GM08714 (cell line): ENCODE measurements at regions not wholly inside any gene's neighbourhood (a gene's known extent, or its start where the extent isn't known, plus 50 kb on each side); places are given as distances from the start of the nearest gene placed in this dataset.

Experiments used
- H3K4me3 ChIP-seq: fragments of 200-500 bp; sonication (Bioruptor generic); 2 replicates; pipeline ENCODE4 v1.5.1; 2014; ENCODE audit warnings: mild to moderate bottlenecking, low read length, inconsistent platforms
- ZNF274 ChIP-seq: IDR thresholded peaks from 2 replicates; pipeline ENCODE4 v1.6.1; 2012; ENCODE audit warnings: mild to moderate bottlenecking, low read depth, low read length

DNA sequence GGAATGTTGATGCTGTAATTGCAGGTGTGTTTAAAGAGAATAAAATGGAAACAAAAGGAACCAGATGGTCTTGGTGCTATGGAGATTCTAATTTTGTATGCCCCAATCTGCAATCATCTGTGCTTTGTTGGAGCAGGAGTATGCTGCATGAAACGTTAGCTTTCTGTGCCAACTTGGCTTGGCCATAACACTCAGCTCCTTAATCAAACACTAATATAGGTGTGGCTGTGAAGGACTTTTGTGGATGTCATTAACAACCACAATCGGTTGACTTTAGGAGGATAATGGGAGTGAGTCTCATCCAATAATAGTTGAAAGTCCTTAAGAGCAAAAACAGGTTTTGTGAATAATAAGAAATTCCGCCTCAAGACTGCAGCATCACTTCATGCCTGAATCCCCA lies 399.2 kb downstream of the NLGN4X start:
- TF ChIP-seq ZNF274, result no peak

DNA sequence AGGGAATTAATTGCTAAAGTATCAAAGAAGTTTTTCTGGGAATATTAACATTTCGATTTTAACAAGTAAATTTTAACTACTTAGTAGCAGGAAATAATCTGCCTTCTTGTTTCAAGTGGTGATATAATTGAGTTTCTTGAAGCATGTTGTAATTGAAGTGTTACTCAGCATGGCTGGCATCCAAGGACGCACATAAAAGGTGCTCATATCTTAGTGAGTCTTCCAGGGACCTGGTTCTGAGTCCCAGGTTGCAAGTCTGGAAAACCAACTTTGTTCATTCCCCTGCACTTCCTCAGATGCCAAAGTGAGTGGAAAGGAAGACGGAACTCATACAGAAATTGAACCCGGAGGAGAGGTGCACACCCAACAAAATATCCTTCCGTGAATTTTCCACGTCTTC lies 399.6 kb downstream of the NLGN4X start:
- H3K4me3 ChIP-seq, result no peak overlapping the region
- TF ChIP-seq ZNF274, result no peak

More for the DNA sequence above, 399.2 kb downstream of the NLGN4X start:
- H3K4me3 ChIP-seq, result no peak overlapping the region

DNA sequence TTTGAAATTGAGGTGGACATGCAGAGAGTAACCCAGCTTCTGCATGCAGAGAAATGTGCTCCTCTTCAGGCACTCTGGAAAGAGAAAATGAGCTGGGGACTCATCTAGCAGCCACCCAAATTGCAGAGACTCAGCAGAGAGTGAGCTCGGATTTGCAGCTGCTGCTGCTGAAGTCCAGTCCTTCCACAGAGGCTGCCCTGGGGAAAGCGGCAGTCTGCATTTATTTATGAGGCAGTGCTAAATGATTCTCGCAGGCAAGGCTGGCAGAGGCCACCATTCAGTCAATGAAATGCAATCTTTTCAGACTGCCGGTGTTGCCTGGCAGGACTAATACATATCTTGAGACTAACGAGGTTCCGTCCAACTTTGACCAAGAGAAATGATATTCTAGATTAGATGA lies 404.8 kb downstream of the NLGN4X start:
- TF ChIP-seq ZNF274, result no peak
- H3K4me3 ChIP-seq, result no peak overlapping the region

DNA sequence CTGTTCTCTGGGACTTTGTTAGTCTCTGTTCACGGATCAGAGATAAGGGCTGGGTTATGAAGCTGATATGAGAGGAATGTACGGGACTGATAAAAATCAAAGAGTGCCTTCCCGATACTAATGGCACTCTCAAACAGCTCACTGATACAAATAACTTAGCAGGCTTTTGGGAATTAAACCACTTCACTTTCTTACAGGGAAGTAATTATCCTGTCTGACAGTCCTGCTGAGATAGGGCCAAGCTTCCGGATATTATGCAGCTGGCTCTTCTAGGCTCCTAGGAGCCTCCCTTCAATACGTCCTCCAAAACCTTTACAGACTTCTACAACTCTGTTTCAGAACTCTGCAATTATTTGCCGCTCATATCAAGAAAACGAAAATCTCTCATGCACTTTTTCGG lies 418.0 kb downstream of the NLGN4X start:
- H3K4me3 ChIP-seq, result no peak overlapping the region
- TF ChIP-seq ZNF274, result no peak

DNA sequence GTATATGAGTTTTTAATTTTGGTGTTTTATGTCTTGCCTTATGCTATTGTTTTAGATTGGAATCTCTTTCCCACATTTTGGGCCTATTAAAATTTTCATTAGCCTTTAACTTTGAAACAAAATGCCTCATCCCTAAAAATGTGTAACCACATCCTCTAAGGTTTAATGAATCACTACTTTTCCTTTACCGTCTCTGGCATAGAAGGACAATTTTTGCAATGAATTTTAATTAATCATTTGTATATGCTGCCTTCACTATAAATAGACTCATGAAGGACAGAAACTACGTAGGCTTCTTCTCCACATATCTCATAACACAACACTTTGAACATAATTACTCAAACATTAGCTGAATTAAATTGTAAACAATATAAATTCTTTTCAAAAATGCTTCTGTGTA lies 421.5 kb downstream of the NLGN4X start:
- TF ChIP-seq ZNF274, result no peak
- H3K4me3 ChIP-seq, result no peak overlapping the region

DNA sequence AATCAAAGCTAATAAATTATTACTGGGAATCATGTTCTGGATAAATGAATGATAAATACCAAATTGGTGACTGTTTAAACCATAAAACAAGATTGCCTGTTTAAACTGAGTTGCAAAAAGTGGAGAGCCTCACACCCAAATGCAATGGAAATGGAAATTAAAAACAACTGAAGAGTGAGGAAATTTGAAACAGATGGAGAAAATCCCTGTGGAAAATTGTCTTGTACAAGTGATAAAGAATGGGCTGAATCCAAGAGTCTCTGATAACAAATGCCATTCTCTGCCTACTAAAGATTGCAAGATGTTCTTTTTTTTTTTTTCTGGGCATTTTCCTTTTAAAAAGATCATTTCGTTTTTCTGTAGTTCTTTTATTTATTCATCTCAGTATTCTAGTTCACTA lies 426.3 kb downstream of the NLGN4X start:
- H3K4me3 ChIP-seq, result no peak overlapping the region
- TF ChIP-seq ZNF274, result no peak

DNA sequence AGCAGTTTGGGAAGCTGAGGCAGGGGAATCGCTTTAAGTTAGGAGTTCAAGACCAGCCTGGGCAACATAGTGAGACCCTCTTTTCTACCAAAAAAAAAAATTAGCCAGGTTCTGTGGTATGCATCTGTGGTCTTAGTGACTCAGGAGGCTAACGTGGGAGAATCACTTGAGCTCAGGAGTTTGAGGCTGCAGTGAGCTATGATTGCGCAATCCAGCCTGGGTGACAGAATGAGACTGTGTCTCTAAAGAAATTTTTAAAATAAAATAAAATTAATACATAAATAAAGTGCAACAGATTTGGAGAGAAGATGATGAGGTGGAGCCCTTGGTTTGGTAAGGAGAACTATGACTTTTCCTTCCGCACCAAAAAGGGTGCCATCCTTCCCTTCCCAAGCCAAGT lies 436.9 kb downstream of the NLGN4X start:
- no peak overlapping the region for H3K4me3 ChIP-seq
- no peak for TF ChIP-seq ZNF274

DNA sequence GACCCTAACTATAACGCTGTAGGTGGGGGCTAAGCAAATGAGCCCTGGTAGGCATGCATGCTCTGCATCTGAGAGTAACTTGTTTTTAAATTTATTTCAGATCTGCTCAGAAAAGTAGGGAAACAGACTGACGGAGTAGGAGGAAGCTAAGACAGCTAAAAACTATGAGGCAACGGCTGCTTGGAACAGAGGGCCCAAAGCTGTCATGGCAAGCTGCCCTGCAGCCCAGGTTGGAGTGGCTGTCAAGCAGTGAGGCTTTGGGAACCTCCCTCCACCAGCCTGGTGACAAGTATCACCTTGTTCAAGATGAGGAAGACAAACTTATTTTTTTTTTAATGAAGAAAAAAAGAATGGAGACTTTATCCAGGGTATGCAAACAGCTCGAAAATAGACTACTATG lies 439.8 kb downstream of the NLGN4X start:
- no peak for TF ChIP-seq ZNF274

DNA sequence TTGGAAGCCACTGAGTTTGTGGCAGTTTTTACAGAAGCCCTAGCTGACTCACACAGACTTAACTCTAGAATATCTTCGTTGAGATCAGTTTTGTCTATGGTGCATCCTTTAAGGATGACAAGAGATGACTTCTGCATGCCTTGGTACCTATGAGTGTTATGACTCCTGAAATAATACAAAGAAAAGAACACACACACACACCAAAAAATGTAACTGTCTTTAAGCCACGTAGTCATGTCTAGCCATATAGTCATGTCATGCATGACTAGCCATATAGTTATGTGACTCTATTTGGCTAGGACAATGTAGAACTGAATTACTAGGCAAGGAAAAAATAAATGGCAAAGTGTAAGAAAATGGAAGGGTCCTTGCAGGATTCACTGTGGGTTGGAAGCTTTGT lies 447.8 kb downstream of the NLGN4X start:
- no peak overlapping the region for H3K4me3 ChIP-seq
- TF ChIP-seq ZNF274, result no peak

More for the DNA sequence above, 439.8 kb downstream of the NLGN4X start:
- H3K4me3 ChIP-seq, result no peak overlapping the region

DNA sequence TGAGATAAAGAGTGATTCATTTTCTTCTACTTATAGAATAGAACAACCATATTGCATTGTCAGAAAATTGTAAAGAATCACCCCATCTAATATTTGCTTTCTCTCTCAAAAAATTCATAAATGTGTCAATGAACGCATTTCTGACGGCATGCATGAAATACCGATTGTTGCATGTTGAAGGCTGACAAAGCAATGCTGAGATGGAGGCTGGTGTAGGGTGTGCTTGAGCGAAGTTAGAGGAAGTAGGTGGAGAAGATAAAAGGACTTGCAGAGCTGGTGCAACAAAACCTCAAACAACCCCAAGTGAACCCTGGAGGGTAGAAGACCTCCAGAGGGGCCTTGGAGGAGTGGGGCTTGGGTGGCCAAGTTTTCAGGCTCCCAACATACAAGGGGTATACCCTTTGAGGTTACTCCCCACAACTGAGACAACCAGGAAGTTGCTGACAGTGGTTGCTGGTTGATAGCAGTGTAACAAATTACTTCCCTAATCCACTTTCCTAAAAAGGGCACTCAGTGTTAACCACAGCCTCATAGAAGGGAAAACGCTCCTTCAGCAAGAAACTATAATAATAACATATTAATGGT lies 452.7 kb downstream of the NLGN4X start:
- no peak for TF ChIP-seq ZNF274
- no peak overlapping the region for H3K4me3 ChIP-seq

DNA sequence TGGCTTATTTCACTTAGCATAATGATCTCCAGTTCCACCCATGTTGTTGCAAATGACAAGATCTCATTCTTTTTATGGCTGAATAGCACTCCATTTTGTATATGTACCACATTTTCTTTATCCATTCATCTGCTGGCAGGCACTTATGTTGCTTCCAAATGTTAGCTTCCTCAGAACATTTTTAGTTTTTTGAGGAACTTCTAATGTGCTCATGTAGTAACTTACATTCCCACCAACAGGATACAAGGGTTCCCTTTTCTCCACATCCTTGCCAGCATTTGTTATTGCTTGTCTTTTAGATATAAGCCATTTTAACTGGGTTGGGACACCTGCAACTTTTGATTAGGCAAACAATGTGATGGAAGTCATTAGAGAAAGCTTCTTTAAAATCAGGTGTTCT lies 454.2 kb downstream of the NLGN4X start:
- TF ChIP-seq ZNF274, result no peak

DNA sequence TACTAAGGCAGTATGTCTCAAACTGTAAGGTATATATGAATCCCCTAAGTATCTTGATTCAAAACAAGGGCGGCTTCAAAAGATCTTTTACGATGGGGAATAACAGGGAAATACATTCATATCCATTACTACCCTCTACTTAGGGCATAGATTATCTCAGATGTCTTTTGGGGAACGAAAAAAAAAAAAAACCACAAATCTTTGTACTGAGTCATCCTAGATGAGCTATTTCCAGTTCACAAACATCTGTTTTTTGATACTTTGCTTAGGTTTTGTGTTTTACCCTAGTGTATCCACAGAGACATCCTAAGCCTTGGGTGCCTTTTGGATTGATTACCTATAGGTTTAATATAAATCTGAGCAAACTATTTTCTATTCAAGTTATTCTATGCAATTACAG lies 457.2 kb downstream of the NLGN4X start:
- TF ChIP-seq ZNF274, result no peak
- no peak overlapping the region for H3K4me3 ChIP-seq

More for the DNA sequence above, 454.2 kb downstream of the NLGN4X start:
- H3K4me3 ChIP-seq, result no peak overlapping the region

DNA sequence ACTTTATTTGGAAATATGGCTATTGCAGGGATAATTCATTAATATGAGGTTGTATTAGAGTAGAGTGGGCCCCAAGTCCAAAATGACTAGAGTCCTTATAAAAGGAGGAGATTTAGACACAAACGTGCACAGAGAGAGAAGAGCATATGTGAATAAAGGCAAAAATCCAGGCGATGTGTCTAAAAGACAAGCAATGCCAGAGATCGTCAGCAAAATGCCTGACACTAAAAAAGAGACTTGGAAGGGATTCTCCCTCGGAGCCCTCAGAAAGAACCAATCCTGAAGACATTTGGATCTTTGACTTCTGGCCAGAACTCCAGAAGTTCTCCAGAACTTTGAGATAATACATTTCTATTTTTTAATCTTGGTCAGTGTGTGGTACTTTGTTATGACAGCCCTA lies 472.1 kb downstream of the NLGN4X start:
- TF ChIP-seq ZNF274, result no peak
- no peak overlapping the region for H3K4me3 ChIP-seq

DNA sequence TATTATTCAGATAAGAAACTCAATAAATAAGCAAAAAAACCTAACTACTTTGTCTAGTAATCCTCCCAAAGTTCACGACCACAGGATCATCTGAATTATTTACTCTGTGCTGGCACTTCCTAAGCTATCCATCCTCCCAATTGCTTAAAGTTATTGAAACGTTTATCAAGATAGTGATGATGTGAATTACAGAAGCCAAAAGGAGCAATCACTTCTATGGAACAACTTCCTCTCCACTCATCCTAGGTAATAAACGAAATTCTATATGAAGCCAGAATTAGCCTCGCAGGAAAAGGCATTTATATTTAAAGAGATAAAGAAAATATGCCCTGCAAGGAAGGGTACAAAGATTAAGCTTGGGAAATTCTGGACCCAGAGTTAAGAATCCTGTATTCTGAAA lies 475.4 kb downstream of the NLGN4X start:
- no peak overlapping the region for H3K4me3 ChIP-seq
- no peak for TF ChIP-seq ZNF274

DNA sequence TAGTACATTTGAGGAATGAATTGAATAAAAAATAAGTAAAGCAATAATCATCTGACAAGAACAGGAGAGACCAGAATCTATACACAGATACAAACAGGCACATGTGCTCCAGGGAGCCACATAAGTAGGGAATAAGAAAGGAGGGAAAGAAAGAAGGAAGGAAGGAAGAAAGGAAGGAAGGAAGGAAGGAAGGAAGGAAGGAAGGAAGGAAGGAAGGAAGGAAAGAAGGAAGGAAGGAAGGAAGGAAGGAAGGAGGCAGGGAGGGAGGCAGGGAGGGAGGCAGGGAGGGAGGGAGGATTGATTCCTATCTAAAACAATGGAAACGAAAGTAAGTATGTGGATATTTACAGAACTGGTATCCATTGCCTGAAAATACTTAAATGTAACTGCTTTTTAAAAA lies 475.8 kb downstream of the NLGN4X start:
- H3K4me3 ChIP-seq, result no peak overlapping the region
- no peak for TF ChIP-seq ZNF274

DNA sequence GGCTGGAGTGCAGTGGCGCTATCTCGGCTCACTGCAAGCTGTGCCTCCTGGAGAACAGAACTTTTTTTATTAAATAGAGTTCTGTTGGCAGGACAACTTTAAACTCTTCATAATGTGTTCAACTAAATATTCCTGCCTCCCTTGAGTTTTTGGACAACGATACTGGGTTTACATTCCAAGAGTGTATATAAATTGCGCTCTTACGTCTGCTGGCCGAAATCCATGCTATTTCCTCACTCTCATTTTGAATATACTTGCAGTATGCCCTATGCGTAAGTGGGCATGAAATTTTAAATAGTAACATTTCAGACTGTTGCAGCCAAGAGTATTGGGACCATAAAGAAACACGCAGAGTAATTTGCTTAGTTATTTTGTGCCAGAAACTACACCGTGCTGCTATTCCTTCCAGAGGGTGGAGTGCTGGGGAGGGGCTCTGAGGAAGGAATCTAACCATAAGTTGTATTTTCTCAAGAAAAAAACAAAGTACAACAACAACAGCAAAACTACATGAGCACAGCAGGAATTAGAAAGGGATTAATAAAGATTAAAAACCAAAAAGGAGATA lies 480.0 kb downstream of the NLGN4X start:
- no peak overlapping the region for H3K4me3 ChIP-seq
- TF ChIP-seq ZNF274, result no peak
